Osteocyte (in vitro differentiated cells): ENCODE measurements at regions not wholly inside any gene's neighbourhood (a gene's known extent, or its start where the extent isn't known, plus 50 kb on each side); places are given as distances from the start of the nearest gene placed in this dataset.

Experiments
- DNase-seq: peaks from one replicate; pipeline ENCODE4 v3.0.0; 2021; ENCODE audit warnings: mixed read lengths; ENCODE audit not compliant: unreplicated experiment; ENCODE audit errors: extremely low spot score
- H3K27ac Mint-ChIP-seq: one replicate; pipeline ENCODE4 v1.8.0; 2021; ENCODE audit warnings: mild to moderate bottlenecking, mixed read lengths; ENCODE audit not compliant: unreplicated experiment
- H3K27me3 Mint-ChIP-seq: one replicate; pipeline ENCODE4 v1.8.0; 2021; ENCODE audit warnings: mixed read lengths; ENCODE audit not compliant: unreplicated experiment
- H3K36me3 Mint-ChIP-seq: one replicate; pipeline ENCODE4 v1.8.0; 2021; ENCODE audit warnings: mixed read lengths; ENCODE audit not compliant: unreplicated experiment
- H3K4me1 Mint-ChIP-seq: one replicate; pipeline ENCODE4 v1.8.0; 2021; ENCODE audit warnings: mixed read lengths; ENCODE audit not compliant: unreplicated experiment
- H3K4me3 Mint-ChIP-seq: one replicate; pipeline ENCODE4 v1.8.0; 2021; ENCODE audit warnings: mild to moderate bottlenecking, moderate library complexity, mixed read lengths; ENCODE audit not compliant: unreplicated experiment
- H3K9me3 Mint-ChIP-seq: one replicate; pipeline ENCODE4 v1.8.0; 2021; ENCODE audit warnings: mixed read lengths; ENCODE audit not compliant: unreplicated experiment
- CTCF ChIP-seq: fragments of 200-600 bp; sonication (generic); IDR thresholded peaks from 2 replicates; pipeline ENCODE4 v1.5.0; 2021; ENCODE audit warnings: antibody characterized with exemption, mild to moderate bottlenecking, moderate library complexity

- no peak overlapping the region for H3K27ac Mint-ChIP-seq
- H3K4me3 Mint-ChIP-seq, result no peak overlapping the region
- TF ChIP-seq CTCF, result no peak
- no peaks in the 10 kb centered on the region for H3K36me3 Mint-ChIP-seq
- H3K4me1 Mint-ChIP-seq, result peaks cover 9% of the 10 kb centered on the region
- no peaks in the 10 kb centered on the region for H3K9me3 Mint-ChIP-seq
- DNase-seq, result no peak
- no peaks in the 10 kb centered on the region for H3K27me3 Mint-ChIP-seq
Measured at GRCh38 chr6:18985996-18986395, 598.8 kb downstream of the RNF144B start.

- Mint-ChIP-seq H3K9me3 (no peaks in the 10 kb centered on the region), H3K4me1 (peaks cover 9% of the 10 kb centered on the region), H3K36me3 (no peaks in the 10 kb centered on the region), H3K4me3 (no peak overlapping the region), H3K27me3 (no peaks in the 10 kb centered on the region), H3K27ac (no peak overlapping the region)
- no peak for DNase-seq
- TF ChIP-seq CTCF, result no peak
Measured at GRCh38 chr6:18988636-18989035, 601.5 kb downstream of the RNF144B start.

GRCh38 chr6:18990059-18990978 lies 603.2 kb downstream of the RNF144B start:
- Mint-ChIP-seq H3K27ac (no peak overlapping the region), H3K36me3 (peaks cover 6% of the 10 kb centered on the region), H3K27me3 (no peaks in the 10 kb centered on the region), H3K4me3 (peak overlapping the region; percentile 15), H3K9me3 (peaks cover 9% of the 10 kb centered on the region), H3K4me1 (peaks cover 9% of the 10 kb centered on the region)
- TF ChIP-seq CTCF, result peak; percentile 76
- DNase-seq, result peak; percentile 90

- Mint-ChIP-seq H3K27ac (no peak overlapping the region), H3K9me3 (peaks cover 18% of the 10 kb centered on the region), H3K27me3 (no peaks in the 10 kb centered on the region), H3K36me3 (peaks cover 8% of the 10 kb centered on the region), H3K4me1 (no peaks in the 10 kb centered on the region), H3K4me3 (no peak overlapping the region)
- no peak for DNase-seq
- peak; percentile 62 for TF ChIP-seq CTCF
Measured at GRCh38 chr6:18997375-18997826, 610.3 kb downstream of the RNF144B start.

- no peak overlapping the region for H3K4me3 Mint-ChIP-seq
- H3K36me3 Mint-ChIP-seq, result no peaks in the 10 kb centered on the region
- no peaks in the 10 kb centered on the region for H3K27me3 Mint-ChIP-seq
- H3K4me1 Mint-ChIP-seq, result peaks cover 11% of the 10 kb centered on the region
- no peak overlapping the region for H3K27ac Mint-ChIP-seq
- H3K9me3 Mint-ChIP-seq, result no peaks in the 10 kb centered on the region
- TF ChIP-seq CTCF, result no peak
- DNase-seq, result no peak
Measured at GRCh38 chr6:19002976-19003560, 615.9 kb downstream of the RNF144B start.
